ENCODE measurements at regions not wholly inside any gene's neighbourhood (a gene's known extent, or its start where the extent isn't known, plus 50 kb on each side); places are given as distances from the start of the nearest gene placed in this dataset.

DNA sequence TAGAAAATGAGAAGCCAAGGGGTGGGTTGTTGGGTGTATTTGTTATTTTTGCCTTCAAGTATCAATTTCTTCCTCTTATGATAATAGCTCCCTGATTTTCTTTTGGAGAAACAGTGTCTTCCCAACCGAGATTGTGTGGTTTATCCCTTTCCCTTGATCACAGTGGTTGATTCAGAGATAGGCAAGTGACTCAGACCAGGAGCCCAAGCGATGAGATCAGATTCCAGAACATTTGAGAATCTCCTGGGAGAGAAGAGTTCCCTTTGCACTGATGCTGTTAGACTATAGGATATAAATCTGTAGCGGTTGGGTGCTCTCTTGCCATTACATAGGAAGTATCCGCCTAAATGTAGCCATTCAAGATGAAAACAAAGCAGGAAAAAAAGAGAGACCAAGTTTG, 90.1 kb upstream of the WDR26 start:
- H3K27ac ChIP-seq: no peak overlapping the region
- no peaks in the 10 kb centered on the region for H3K27me3 ChIP-seq
- ATAC-seq: no peak
- TF ChIP-seq EP300 (IDR thresholded peaks at IDR 0.05) (no peak), POLR2A (IDR thresholded peaks at IDR 0.05) (no peak), POLR2AphosphoS5 (IDR thresholded peaks at IDR 0.05) (no peak)
- TF ChIP-seq, protein P1, sequence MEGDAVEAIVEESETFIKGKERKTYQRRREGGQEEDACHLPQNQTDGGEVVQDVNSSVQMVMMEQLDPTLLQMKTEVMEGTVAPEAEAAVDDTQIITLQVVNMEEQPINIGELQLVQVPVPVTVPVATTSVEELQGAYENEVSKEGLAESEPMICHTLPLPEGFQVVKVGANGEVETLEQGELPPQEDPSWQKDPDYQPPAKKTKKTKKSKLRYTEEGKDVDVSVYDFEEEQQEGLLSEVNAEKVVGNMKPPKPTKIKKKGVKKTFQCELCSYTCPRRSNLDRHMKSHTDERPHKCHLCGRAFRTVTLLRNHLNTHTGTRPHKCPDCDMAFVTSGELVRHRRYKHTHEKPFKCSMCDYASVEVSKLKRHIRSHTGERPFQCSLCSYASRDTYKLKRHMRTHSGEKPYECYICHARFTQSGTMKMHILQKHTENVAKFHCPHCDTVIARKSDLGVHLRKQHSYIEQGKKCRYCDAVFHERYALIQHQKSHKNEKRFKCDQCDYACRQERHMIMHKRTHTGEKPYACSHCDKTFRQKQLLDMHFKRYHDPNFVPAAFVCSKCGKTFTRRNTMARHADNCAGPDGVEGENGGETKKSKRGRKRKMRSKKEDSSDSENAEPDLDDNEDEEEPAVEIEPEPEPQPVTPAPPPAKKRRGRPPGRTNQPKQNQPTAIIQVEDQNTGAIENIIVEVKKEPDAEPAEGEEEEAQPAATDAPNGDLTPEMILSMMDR (IDR thresholded peaks at IDR 0.05): no peak
- H3K36me3 ChIP-seq: no peaks in the 10 kb centered on the region
- no peaks in the 10 kb centered on the region for H3K4me1 ChIP-seq
- no peak overlapping the region for H3K4me3 ChIP-seq
- no peaks in the 10 kb centered on the region for H3K9me3 ChIP-seq
- 85 to 89% methylated on average over 3 to 4 of the region's 4 CpGs for WGBS, 2 donors (ENCODE audit: low coverage in 1 of 2)

- no peak for ATAC-seq
- no peak overlapping the region for H3K4me3 ChIP-seq
- no peaks in the 10 kb centered on the region for H3K36me3 ChIP-seq
- H3K9me3 ChIP-seq: no peaks in the 10 kb centered on the region
- H3K27ac ChIP-seq: no peak overlapping the region
- TF ChIP-seq, protein P1 (IDR thresholded peaks at IDR 0.05): no peak
- no peak for TF ChIP-seq EP300 (IDR thresholded peaks at IDR 0.05)
- TF ChIP-seq POLR2AphosphoS5 (IDR thresholded peaks at IDR 0.05): no peak
- TF ChIP-seq POLR2A (IDR thresholded peaks at IDR 0.05): no peak
- no peaks in the 10 kb centered on the region for H3K27me3 ChIP-seq
- no peaks in the 10 kb centered on the region for H3K4me1 ChIP-seq
- 75 to 78% methylated on average over 2 to 4 of the region's 4 CpGs for WGBS, 2 donors (ENCODE audit: low coverage in 1 of 2)
These were observed 90.6 kb upstream of the CNIH3 start for GRCh38 chr1:224525411-224526040.

DNA sequence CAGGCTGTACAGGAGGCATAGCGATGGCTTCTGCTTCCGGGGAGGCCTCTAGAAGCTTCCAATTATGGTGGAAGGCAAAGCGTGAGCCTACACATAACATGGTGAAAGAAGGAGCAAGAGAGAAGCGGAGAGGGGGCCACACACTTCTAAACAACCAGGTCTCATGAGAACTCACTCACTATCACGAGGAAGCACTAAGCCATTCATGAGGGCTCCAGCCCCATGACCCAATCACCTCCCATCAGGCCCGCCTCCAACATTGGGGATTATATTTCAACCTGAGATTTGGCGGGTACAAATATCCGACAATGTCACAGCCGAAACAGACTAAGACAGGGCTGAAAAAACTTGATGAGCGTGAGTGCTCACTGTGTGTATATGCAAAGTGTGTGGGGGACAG, 89.3 kb upstream of the CNIH3 start:
- WGBS, 2 donors (ENCODE audit: low coverage in 1 of 2): 95 to 100% methylated on average over 4 to 7 of the region's 10 CpGs
- Histone ChIP-seq H3K4me1 (no peaks in the 10 kb centered on the region), H3K27me3 (no peaks in the 10 kb centered on the region), H3K27ac (no peak overlapping the region), H3K36me3 (no peaks in the 10 kb centered on the region), H3K4me3 (no peak overlapping the region), H3K9me3 (no peaks in the 10 kb centered on the region)
- TF ChIP-seq, protein P1 (IDR thresholded peaks at IDR 0.05): no peak
- no peak for TF ChIP-seq POLR2A (IDR thresholded peaks at IDR 0.05)
- no peak for ATAC-seq

- WGBS, 2 donors (ENCODE audit: low coverage in 1 of 2): 45% methylated on average over 3 of the region's 3 CpGs; no CpG with 5 or more reads in 1 of the 2 donors
- Histone ChIP-seq H3K27me3 (no peaks in the 10 kb centered on the region), H3K36me3 (no peaks in the 10 kb centered on the region), H3K4me1 (no peaks in the 10 kb centered on the region), H3K4me3 (no peak overlapping the region), H3K27ac (no peak overlapping the region), H3K9me3 (no peaks in the 10 kb centered on the region)
- TF ChIP-seq, protein P1 (IDR thresholded peaks at IDR 0.05): no peak
- TF ChIP-seq POLR2AphosphoS5 (IDR thresholded peaks at IDR 0.05) (no peak), POLR2A (IDR thresholded peaks at IDR 0.05) (no peak), EP300 (IDR thresholded peaks at IDR 0.05) (no peak)
- ATAC-seq: no peak
These were observed 87.2 kb upstream of the CNIH3 start for GRCh38 chr1:224528900-224529299.

DNA sequence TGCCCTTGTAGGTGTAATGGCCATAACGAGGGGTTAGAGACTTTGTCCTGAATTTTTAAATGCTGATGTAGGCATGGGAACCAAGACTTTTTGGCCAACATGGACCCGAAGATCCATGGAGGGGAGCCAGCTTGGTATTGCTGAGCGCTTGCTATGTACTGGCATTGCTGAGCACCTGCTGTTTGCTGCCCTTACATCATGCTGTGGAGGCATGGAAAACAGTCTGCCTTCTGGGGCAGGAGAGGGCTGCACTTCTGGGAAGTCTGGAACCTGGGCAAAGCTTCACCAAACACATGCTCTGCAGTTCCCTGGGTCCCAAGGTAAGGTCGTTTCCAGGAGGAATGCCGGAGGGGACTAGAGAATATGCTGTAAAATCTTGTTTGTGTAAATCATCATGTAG, 86.3 kb upstream of the CNIH3 start:
- Histone ChIP-seq H3K36me3 (no peaks in the 10 kb centered on the region), H3K4me3 (no peak overlapping the region), H3K27me3 (no peaks in the 10 kb centered on the region), H3K4me1 (no peaks in the 10 kb centered on the region), H3K27ac (no peak overlapping the region), H3K9me3 (no peaks in the 10 kb centered on the region)
- WGBS, 2 donors (ENCODE audit: low coverage in 1 of 2): 90 to 100% methylated on average over 3 of the region's 5 CpGs
- TF ChIP-seq POLR2AphosphoS5 (IDR thresholded peaks at IDR 0.05) (no peak), EP300 (IDR thresholded peaks at IDR 0.05) (no peak), POLR2A (IDR thresholded peaks at IDR 0.05) (no peak)
- TF ChIP-seq, protein P1 (IDR thresholded peaks at IDR 0.05): no peak
- ATAC-seq: no peak
